Breast epithelium (tissue), 4 donors: ENCODE measurements at regions not wholly inside any gene's neighbourhood (a gene's known extent, or its start where the extent isn't known, plus 50 kb on each side); places are given as distances from the start of the nearest gene placed in this dataset.

Experiments used
- DNase-seq, 2 donors: peaks; one replicate each; pipeline ENCODE4 v3.0.0-alpha.2; 2019; ENCODE audit warnings: low spot score in 2 of 2
- H3K27ac ChIP-seq, 2 donors: fragments of 200-600 bp; sonication (generic) in 1 of 2; one replicate each; pipeline ENCODE4 v1.5.1; 2016 to 2019; ENCODE audit warnings: mild to moderate bottlenecking in 1 of 2
- H3K27me3 ChIP-seq, 2 donors: fragments of 200-600 bp; sonication (generic) in 1 of 2; one replicate each; pipeline versions ENCODE4 v1.5.1 to v1.6.0; 2017 to 2019; ENCODE audit warnings: control low read depth in 1 of 2, mild to moderate bottlenecking in 1 of 2
- H3K36me3 ChIP-seq: fragments of 200-600 bp; one replicate; pipeline ENCODE4 v1.5.1; 2019
- H3K4me1 ChIP-seq, 2 donors: fragments of 200-600 bp; sonication (generic); one replicate each; pipeline ENCODE4 v1.5.1; 2016 to 2019; ENCODE audit warnings: control low read depth in 1 of 2
- H3K4me3 ChIP-seq, 3 donors: fragments of 200-600 bp; sonication (generic); 1 replicate in 2 of 3; 2 replicates in 1 of 3; pipeline ENCODE4 v1.5.1; 2016 to 2019; ENCODE audit warnings: mild to moderate bottlenecking in 3 of 3, moderate library complexity in 2 of 3
- H3K9me3 ChIP-seq, 2 donors: fragments of 200-600 bp; sonication (generic) in 1 of 2; one replicate each; pipeline ENCODE4 v1.5.1; 2016 to 2019; ENCODE audit warnings: control low read depth in 1 of 2
- CTCF ChIP-seq, 3 donors: fragments of 450-650 bp; IDR thresholded peaks; one replicate each; pipeline ENCODE4 v1.5.1; 2016 to 2017; ENCODE audit warnings: antibody characterized with exemption in 3 of 3, mild to moderate bottlenecking in 3 of 3, moderate library complexity in 3 of 3
- POLR2A ChIP-seq: fragments of 450-650 bp; IDR thresholded peaks from one replicate; pipeline ENCODE4 v1.6.1; 2016; ENCODE audit warnings: antibody characterized with exemption, mild to moderate bottlenecking, moderate library complexity
- POLR2AphosphoS5 ChIP-seq, 3 donors: sonication (generic); formaldehyde crosslinking; IDR thresholded peaks; one replicate each; pipeline ENCODE4 v1.6.1; 2017; ENCODE audit warnings: antibody characterized with exemption in 3 of 3
- intact Hi-C: fragments of 100-400 bp; cut with DNase I; formaldehyde crosslinking; loops from one replicate; pipeline ENCODE4 v1.15.1; 2023; ENCODE audit warnings: low total_unique reads

GRCh38 chr5:54876976-54877375 is 108.4 kb downstream of the ESM1 start:
- H3K4me3 ChIP-seq = no peak overlapping the region
- H3K36me3 ChIP-seq = no peaks in the 10 kb centered on the region
- no peak for TF ChIP-seq POLR2A
- no peak for TF ChIP-seq CTCF (IDR thresholded peaks at IDR 0.05)
- no peak for TF ChIP-seq POLR2AphosphoS5 (IDR thresholded peaks at IDR 0.05)
- no peak overlapping the region for H3K27ac ChIP-seq
- intact Hi-C loops = no loop called here
- H3K4me1 ChIP-seq = no peaks in the 10 kb centered on the region
- no peak for DNase-seq
- H3K9me3 ChIP-seq = no peaks in the 10 kb centered on the region
- H3K27me3 ChIP-seq = no peaks in the 10 kb centered on the region

- intact Hi-C loops = no loop called here
- Histone ChIP-seq H3K9me3 (no peaks in the 10 kb centered on the region), H3K27ac (no peak overlapping the region), H3K36me3 (no peaks in the 10 kb centered on the region), H3K4me1 (no peaks in the 10 kb centered on the region), H3K4me3 (no peak overlapping the region), H3K27me3 (no peaks in the 10 kb centered on the region)
- no peak for DNase-seq
- TF ChIP-seq CTCF (IDR thresholded peaks at IDR 0.05) = no peak
- no peak for TF ChIP-seq POLR2A
- TF ChIP-seq POLR2AphosphoS5 (IDR thresholded peaks at IDR 0.05) = no peak
Observed at GRCh38 chr5:54876556-54876955, 108.8 kb downstream of the ESM1 start.

GRCh38 chr5:54874337-54875021 is 110.9 kb downstream of the ESM1 start:
- H3K27ac ChIP-seq = no peak overlapping the region
- H3K9me3 ChIP-seq = no peaks in the 10 kb centered on the region
- H3K4me3 ChIP-seq = no peak overlapping the region
- intact Hi-C loops = no loop called here
- TF ChIP-seq POLR2A (no peak), POLR2AphosphoS5 (IDR thresholded peaks at IDR 0.05) (no peak), CTCF (IDR thresholded peaks at IDR 0.05) (no peak)
- no peaks in the 10 kb centered on the region for H3K4me1 ChIP-seq
- H3K27me3 ChIP-seq = no peaks in the 10 kb centered on the region
- no peak for DNase-seq
- no peaks in the 10 kb centered on the region for H3K36me3 ChIP-seq

- intact Hi-C loops = no loop called here
- DNase-seq = no peak
- H3K9me3 ChIP-seq = no peaks in the 10 kb centered on the region
- no peaks in the 10 kb centered on the region for H3K4me1 ChIP-seq
- H3K27me3 ChIP-seq = no peaks in the 10 kb centered on the region
- no peak overlapping the region for H3K27ac ChIP-seq
- H3K4me3 ChIP-seq = no peak overlapping the region
- no peaks in the 10 kb centered on the region for H3K36me3 ChIP-seq
- TF ChIP-seq POLR2A = no peak
- TF ChIP-seq POLR2AphosphoS5 (IDR thresholded peaks at IDR 0.05) = no peak
- TF ChIP-seq CTCF (IDR thresholded peaks at IDR 0.05) = no peak
Observed at GRCh38 chr5:54873691-54874090, 111.7 kb downstream of the ESM1 start.

- DNase-seq = no peak
- Histone ChIP-seq H3K4me3 (no peak overlapping the region), H3K9me3 (no peaks in the 10 kb centered on the region), H3K36me3 (no peaks in the 10 kb centered on the region), H3K4me1 (no peaks in the 10 kb centered on the region), H3K27me3 (no peaks in the 10 kb centered on the region), H3K27ac (no peak overlapping the region)
- TF ChIP-seq POLR2AphosphoS5 (IDR thresholded peaks at IDR 0.05) (no peak), CTCF (IDR thresholded peaks at IDR 0.05) (no peak), POLR2A (no peak)
- intact Hi-C loops = no loop called here
Observed at GRCh38 chr5:54872810-54873209, 112.6 kb downstream of the ESM1 start.
